ENCODE measurements at regions not wholly inside any gene's neighbourhood (a gene's known extent, or its start where the extent isn't known, plus 50 kb on each side); places are given as distances from the start of the nearest gene placed in this dataset.

DNA sequence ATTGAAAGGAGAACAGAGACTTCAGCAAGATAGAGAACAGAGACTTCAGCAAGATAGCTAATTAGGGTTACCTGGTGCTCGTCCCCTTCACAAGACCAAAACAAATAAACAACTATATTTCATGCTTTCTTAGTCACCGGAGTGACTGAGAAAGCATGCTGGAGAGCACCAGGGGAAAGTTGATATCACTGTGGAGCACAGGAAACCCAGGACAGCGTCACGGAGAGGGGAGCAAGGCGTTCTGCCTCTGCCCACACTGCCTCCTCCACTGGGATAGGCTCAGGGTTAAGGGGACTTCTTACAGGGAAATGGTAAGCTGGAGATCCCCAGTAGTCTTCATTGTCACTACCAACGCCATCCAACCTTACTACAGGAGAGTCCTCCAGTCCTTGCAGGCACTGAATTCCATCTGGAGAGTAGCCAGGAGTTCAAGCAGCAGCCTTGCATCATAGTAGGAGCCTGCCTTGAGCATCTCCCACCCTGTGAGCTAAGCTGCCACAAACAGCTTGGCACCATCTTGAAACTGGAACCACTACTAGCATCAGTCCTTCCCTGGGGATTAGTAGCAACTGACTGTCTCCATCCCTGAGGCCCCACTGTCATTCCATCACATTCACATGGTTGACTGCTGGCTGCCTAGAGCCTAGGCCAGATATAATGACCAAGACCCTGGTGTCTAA lies 239.4 kb downstream of the PLPP3 start:
- Histone ChIP-seq H2AK5ac (ENCODE audit: low read length, severe bottlenecking) (no peak overlapping the region), H2AFZ (ENCODE audit: low read depth, low read length) (no peak overlapping the region), H3K79me1 (replicated peaks; ENCODE audit: low read length, poor library complexity, severe bottlenecking) (no peaks in the 10 kb centered on the region), H3K27me3 (ENCODE audit: control insufficient read depth in 1 of 2, insufficient read depth in 1 of 2, low read length in 2 of 2) (no peaks in the 10 kb centered on the region), H3K4me3 (ENCODE audit: insufficient read depth in 1 of 2, low read depth in 1 of 2, low read length in 2 of 2) (no peak overlapping the region), H3K18ac (ENCODE audit: low read depth in 1 of 2, low read length in 2 of 2) (no peak overlapping the region), H4K91ac (ENCODE audit: low read length) (no peak overlapping the region), H2BK15ac (ENCODE audit: low read depth, poor library complexity, severe bottlenecking) (no peak overlapping the region), H2BK120ac (ENCODE audit: low read depth, low read length) (no peak overlapping the region), H4K8ac (ENCODE audit: low read length) (no peak overlapping the region), H3K9me3 (ENCODE audit: control insufficient read depth, low read length) (no peaks in the 10 kb centered on the region), H3K14ac (ENCODE audit: low read length in 2 of 2) (no peak overlapping the region), H3K23ac (ENCODE audit: low read length in 2 of 2) (no peak overlapping the region), H3K27ac (ENCODE audit: low read length, poor library complexity, severe bottlenecking) (no peak overlapping the region), H3K4ac (ENCODE audit: low read depth in 1 of 2, low read length in 2 of 2) (no peak overlapping the region), H3K4me2 (ENCODE audit: low read length, poor library complexity, severe bottlenecking) (no peak overlapping the region), H2BK5ac (ENCODE audit: low read depth, low read length, poor library complexity, severe bottlenecking) (no peak overlapping the region), H2BK12ac (ENCODE audit: low read length in 2 of 2) (peak overlapping the region in 1 of 2 experiments; percentile 51), H3K4me1 (ENCODE audit: control insufficient read depth, insufficient read depth, low read depth, low read length) (no peaks in the 10 kb centered on the region), H3K9ac (ENCODE audit: low read length) (no peak overlapping the region), H3K36me3 (ENCODE audit: control insufficient read depth in 1 of 2, insufficient read depth in 2 of 2, low read depth in 1 of 2, low read length in 2 of 2) (no peaks in the 10 kb centered on the region)
- DNase-seq = no peak
- WGBS = 64% methylated on average over 5 of the region's 6 CpGs

DNA sequence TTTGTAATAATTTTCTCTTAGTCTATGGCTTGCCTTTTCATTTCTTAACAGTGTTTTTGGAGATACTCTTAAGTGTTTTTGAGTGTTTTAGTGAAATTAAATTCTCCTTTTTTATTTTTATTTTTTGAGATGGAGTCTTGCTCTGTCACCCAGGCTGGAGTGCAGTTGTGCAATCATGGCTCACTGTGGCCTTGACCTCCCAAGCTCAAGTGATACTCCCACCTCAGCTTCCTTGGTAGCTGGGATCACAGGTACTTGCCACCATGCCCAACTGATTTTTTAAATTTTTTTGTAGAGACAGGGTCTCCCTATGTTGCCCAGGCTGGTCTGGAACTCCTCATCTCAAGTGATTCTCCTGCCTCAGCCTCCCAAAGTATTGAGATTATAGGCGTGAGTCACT lies 240.3 kb downstream of the PLPP3 start:
- Histone ChIP-seq H3K9me3 (ENCODE audit: control insufficient read depth, low read length) (no peaks in the 10 kb centered on the region), H3K23ac (ENCODE audit: low read length in 2 of 2) (no peak overlapping the region), H3K4me2 (ENCODE audit: low read length, poor library complexity, severe bottlenecking) (no peak overlapping the region), H3K4me3 (ENCODE audit: insufficient read depth in 1 of 2, low read depth in 1 of 2, low read length in 2 of 2) (no peak overlapping the region), H2AK5ac (ENCODE audit: low read length, severe bottlenecking) (no peak overlapping the region), H2BK15ac (ENCODE audit: low read depth, poor library complexity, severe bottlenecking) (no peak overlapping the region), H2BK120ac (ENCODE audit: low read depth, low read length) (no peak overlapping the region), H2BK5ac (ENCODE audit: low read depth, low read length, poor library complexity, severe bottlenecking) (no peak overlapping the region), H4K91ac (ENCODE audit: low read length) (no peak overlapping the region), H3K79me1 (replicated peaks; ENCODE audit: low read length, poor library complexity, severe bottlenecking) (no peaks in the 10 kb centered on the region), H3K18ac (ENCODE audit: low read depth in 1 of 2, low read length in 2 of 2) (no peak overlapping the region), H3K14ac (ENCODE audit: low read length in 2 of 2) (no peak overlapping the region), H4K8ac (ENCODE audit: low read length) (no peak overlapping the region), H3K9ac (ENCODE audit: low read length) (no peak overlapping the region), H3K36me3 (ENCODE audit: control insufficient read depth in 1 of 2, insufficient read depth in 2 of 2, low read depth in 1 of 2, low read length in 2 of 2) (no peaks in the 10 kb centered on the region), H2AFZ (ENCODE audit: low read depth, low read length) (no peak overlapping the region), H3K27ac (ENCODE audit: low read length, poor library complexity, severe bottlenecking) (no peak overlapping the region), H2BK12ac (ENCODE audit: low read length in 2 of 2) (no peak overlapping the region), H3K27me3 (ENCODE audit: control insufficient read depth in 1 of 2, insufficient read depth in 1 of 2, low read length in 2 of 2) (no peaks in the 10 kb centered on the region), H3K4me1 (ENCODE audit: control insufficient read depth, insufficient read depth, low read depth, low read length) (no peaks in the 10 kb centered on the region), H3K4ac (ENCODE audit: low read depth in 1 of 2, low read length in 2 of 2) (no peak overlapping the region)
- DNase-seq = no peak
- no CpG with 5 or more reads among the region's 1 CpG for WGBS

DNA sequence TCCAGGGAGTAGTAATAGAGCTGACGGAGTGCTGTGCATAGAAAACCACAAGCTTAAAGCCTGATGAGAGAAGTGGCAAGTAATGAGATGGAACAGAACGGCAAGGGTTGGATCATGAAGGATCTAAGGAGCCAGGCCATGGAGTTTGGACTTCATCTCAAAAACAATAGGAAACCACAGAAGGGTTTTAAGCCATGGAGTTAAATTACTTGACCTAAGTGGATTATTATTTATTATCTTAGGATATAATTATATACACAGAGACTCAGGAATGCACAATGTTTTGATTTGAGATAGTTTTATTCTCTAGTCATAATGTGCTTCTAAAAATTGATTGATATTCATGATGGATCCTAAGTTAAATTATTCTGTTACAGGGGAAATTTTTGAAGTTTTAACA lies 242.4 kb downstream of the PLPP3 start:
- Histone ChIP-seq H3K79me1 (replicated peaks; ENCODE audit: low read length, poor library complexity, severe bottlenecking) (no peaks in the 10 kb centered on the region), H3K18ac (ENCODE audit: low read depth in 1 of 2, low read length in 2 of 2) (no peak overlapping the region), H4K91ac (ENCODE audit: low read length) (no peak overlapping the region), H3K9me3 (ENCODE audit: control insufficient read depth, low read length) (no peaks in the 10 kb centered on the region), H2BK5ac (ENCODE audit: low read depth, low read length, poor library complexity, severe bottlenecking) (no peak overlapping the region), H3K4me3 (ENCODE audit: insufficient read depth in 1 of 2, low read depth in 1 of 2, low read length in 2 of 2) (no peak overlapping the region), H3K14ac (ENCODE audit: low read length in 2 of 2) (no peak overlapping the region), H2BK12ac (ENCODE audit: low read length in 2 of 2) (no peak overlapping the region), H2AFZ (ENCODE audit: low read depth, low read length) (no peak overlapping the region), H3K27ac (ENCODE audit: low read length, poor library complexity, severe bottlenecking) (no peak overlapping the region), H2BK120ac (ENCODE audit: low read depth, low read length) (no peak overlapping the region), H2BK15ac (ENCODE audit: low read depth, poor library complexity, severe bottlenecking) (no peak overlapping the region), H3K4me2 (ENCODE audit: low read length, poor library complexity, severe bottlenecking) (no peak overlapping the region), H3K4ac (ENCODE audit: low read depth in 1 of 2, low read length in 2 of 2) (no peak overlapping the region), H3K4me1 (ENCODE audit: control insufficient read depth, insufficient read depth, low read depth, low read length) (peaks cover 2% of the 10 kb centered on the region), H2AK5ac (ENCODE audit: low read length, severe bottlenecking) (no peak overlapping the region), H3K27me3 (ENCODE audit: control insufficient read depth in 1 of 2, insufficient read depth in 1 of 2, low read length in 2 of 2) (no peaks in the 10 kb centered on the region), H3K23ac (ENCODE audit: low read length in 2 of 2) (no peak overlapping the region), H4K8ac (ENCODE audit: low read length) (no peak overlapping the region), H3K36me3 (ENCODE audit: control insufficient read depth in 1 of 2, insufficient read depth in 2 of 2, low read depth in 1 of 2, low read length in 2 of 2) (no peaks in the 10 kb centered on the region), H3K9ac (ENCODE audit: low read length) (no peak overlapping the region)
- WGBS = 84% methylated on average over 2 of the region's 2 CpGs
- no peak for DNase-seq

DNA sequence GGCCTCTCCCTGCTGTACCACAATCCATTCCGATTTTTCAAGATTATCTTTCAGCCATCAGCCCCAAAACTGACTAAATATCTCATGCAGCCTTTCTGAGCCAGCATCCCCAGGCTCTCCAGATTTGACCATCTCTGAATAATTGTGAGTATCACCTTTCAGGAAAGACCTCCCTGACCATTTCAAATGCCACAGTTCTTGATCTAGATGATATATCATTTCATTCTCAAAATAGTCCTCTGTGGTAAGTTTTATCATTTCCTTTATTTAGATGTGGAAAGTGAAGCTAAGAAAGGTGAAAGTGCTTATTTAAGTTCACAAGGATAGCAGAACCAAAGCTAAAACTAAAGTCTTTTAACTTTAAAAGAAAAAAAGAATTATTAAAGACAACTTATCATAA lies 244.0 kb downstream of the PLPP3 start:
- no peak overlapping the region for H3K9ac ChIP-seq (ENCODE audit: low read length)
- H3K4me1 ChIP-seq (ENCODE audit: control insufficient read depth, insufficient read depth, low read depth, low read length) = peaks cover 2% of the 10 kb centered on the region
- no peak overlapping the region for H3K4me2 ChIP-seq (ENCODE audit: low read length, poor library complexity, severe bottlenecking)
- H2BK5ac ChIP-seq (ENCODE audit: low read depth, low read length, poor library complexity, severe bottlenecking) = no peak overlapping the region
- H2BK120ac ChIP-seq (ENCODE audit: low read depth, low read length) = no peak overlapping the region
- no peaks in the 10 kb centered on the region for H3K27me3 ChIP-seq (ENCODE audit: control insufficient read depth in 1 of 2, insufficient read depth in 1 of 2, low read length in 2 of 2)
- no peak overlapping the region for H2AFZ ChIP-seq (ENCODE audit: low read depth, low read length)
- no peak overlapping the region for H3K18ac ChIP-seq (ENCODE audit: low read depth in 1 of 2, low read length in 2 of 2)
- H3K23ac ChIP-seq (ENCODE audit: low read length in 2 of 2) = no peak overlapping the region
- no peak overlapping the region for H2BK12ac ChIP-seq (ENCODE audit: low read length in 2 of 2)
- WGBS = 87% methylated on average over 1 of the region's 1 CpG
- no peak overlapping the region for H3K4ac ChIP-seq (ENCODE audit: low read depth in 1 of 2, low read length in 2 of 2)
- no peaks in the 10 kb centered on the region for H3K36me3 ChIP-seq (ENCODE audit: control insufficient read depth in 1 of 2, insufficient read depth in 2 of 2, low read depth in 1 of 2, low read length in 2 of 2)
- H2AK5ac ChIP-seq (ENCODE audit: low read length, severe bottlenecking) = no peak overlapping the region
- no peak overlapping the region for H2BK15ac ChIP-seq (ENCODE audit: low read depth, poor library complexity, severe bottlenecking)
- no peak overlapping the region for H3K4me3 ChIP-seq (ENCODE audit: insufficient read depth in 1 of 2, low read depth in 1 of 2, low read length in 2 of 2)
- H3K79me1 ChIP-seq (replicated peaks; ENCODE audit: low read length, poor library complexity, severe bottlenecking) = no peaks in the 10 kb centered on the region
- no peak for DNase-seq
- no peak overlapping the region for H3K27ac ChIP-seq (ENCODE audit: low read length, poor library complexity, severe bottlenecking)
- no peak overlapping the region for H4K91ac ChIP-seq (ENCODE audit: low read length)
- H3K14ac ChIP-seq (ENCODE audit: low read length in 2 of 2) = no peak overlapping the region
- no peaks in the 10 kb centered on the region for H3K9me3 ChIP-seq (ENCODE audit: control insufficient read depth, low read length)
- H4K8ac ChIP-seq (ENCODE audit: low read length) = no peak overlapping the region
